SK-N-MC (cell line): ENCODE measurements at regions not wholly inside any gene's neighbourhood (a gene's known extent, or its start where the extent isn't known, plus 50 kb on each side); places are given as distances from the start of the nearest gene placed in this dataset.

Experiments used
- EZH2 ChIP-seq: fragments of 200-600 bp; sonication (generic); IDR thresholded peaks from one replicate; pipeline ENCODE4 v1.6.1; 2017; ENCODE audit warnings: antibody characterized with exemption
- FOXP2 ChIP-seq: optimal IDR thresholded peaks from 2 replicates; pipeline ENCODE3; 2011; ENCODE audit warnings: mild to moderate bottlenecking, moderate library complexity; ENCODE audit not compliant: insufficient read depth; ENCODE audit errors: extremely low read length, control extremely low read depth
- POLR2AphosphoS5 ChIP-seq: IDR thresholded peaks from 2 replicates; pipeline ENCODE4 v1.6.1; 2012; ENCODE audit warnings: mild to moderate bottlenecking, low read depth, low read length, borderline replicate concordance

- TF ChIP-seq POLR2AphosphoS5 (no peak), EZH2 (no peak), FOXP2 (no peak)
Observed at GRCh38 chr11:41788177-41788576, 328.7 kb upstream of the LRRC4C start.
